PFSK-1 (cell line): ENCODE measurements at regions not wholly inside any gene's neighbourhood (a gene's known extent, or its start where the extent isn't known, plus 50 kb on each side); places are given as distances from the start of the nearest gene placed in this dataset.

Experiments
- FOXP2 ChIP-seq: optimal IDR thresholded peaks from 2 replicates; pipeline ENCODE3; 2011; ENCODE audit warnings: borderline replicate concordance, control low read depth, inconsistent platforms; ENCODE audit not compliant: insufficient read depth; ENCODE audit errors: extremely low read length, extremely low read depth
- POLR2AphosphoS5 ChIP-seq: IDR thresholded peaks from 2 replicates; pipeline ENCODE4 v1.6.1; 2012; ENCODE audit warnings: low read depth, mild to moderate bottlenecking, control low read depth, low read length, moderate library complexity
- SIN3A ChIP-seq: IDR thresholded peaks from 2 replicates; pipeline ENCODE4 v1.6.1; 2012; ENCODE audit warnings: mild to moderate bottlenecking, low read length, moderate library complexity, borderline replicate concordance; ENCODE audit not compliant: insufficient read depth
- TAF1 ChIP-seq: IDR thresholded peaks from 2 replicates; pipeline ENCODE4 v1.6.1; 2012; ENCODE audit warnings: low read length, control low read depth, borderline replicate concordance; ENCODE audit not compliant: insufficient read depth
- TF ChIP-seq, protein P1 (sequence below), 2 experiments: IDR thresholded peaks; 2 replicates each; pipeline versions ENCODE4 v1.6.1 to v1.8.0; 2011 to 2012; ENCODE audit warnings: low read depth in 2 of 2, low read length in 2 of 2, control low read depth in 1 of 2, inconsistent platforms in 1 of 2, mild to moderate bottlenecking in 1 of 2, moderate library complexity in 1 of 2; ENCODE audit not compliant: insufficient read depth in 1 of 2

DNA sequence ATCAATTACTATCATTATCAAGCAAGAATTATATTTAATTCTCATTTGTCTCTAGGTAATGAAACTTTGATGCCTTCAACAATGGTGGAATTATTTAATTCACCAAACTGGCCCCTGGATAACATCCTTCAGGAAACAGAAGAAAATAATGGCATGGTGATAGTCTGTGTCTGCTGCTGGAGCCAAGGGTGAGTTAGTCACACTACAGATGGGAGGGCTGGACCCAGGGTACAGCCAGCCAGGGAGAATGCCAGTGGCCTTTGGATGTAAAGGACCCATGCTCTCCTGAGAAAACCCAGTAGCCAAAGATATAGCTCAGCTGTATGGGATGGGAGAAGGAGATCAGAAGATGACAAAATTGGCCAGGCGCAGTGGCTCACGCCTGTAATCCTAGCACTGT, 60.0 kb upstream of the CNKSR3 start:
- TF ChIP-seq TAF1 = no peak

- TF ChIP-seq FOXP2 = no peak
- TF ChIP-seq TAF1 = no peak
- TF ChIP-seq SIN3A = no peak
- no peak for TF ChIP-seq POLR2AphosphoS5
- TF ChIP-seq, protein P1, sequence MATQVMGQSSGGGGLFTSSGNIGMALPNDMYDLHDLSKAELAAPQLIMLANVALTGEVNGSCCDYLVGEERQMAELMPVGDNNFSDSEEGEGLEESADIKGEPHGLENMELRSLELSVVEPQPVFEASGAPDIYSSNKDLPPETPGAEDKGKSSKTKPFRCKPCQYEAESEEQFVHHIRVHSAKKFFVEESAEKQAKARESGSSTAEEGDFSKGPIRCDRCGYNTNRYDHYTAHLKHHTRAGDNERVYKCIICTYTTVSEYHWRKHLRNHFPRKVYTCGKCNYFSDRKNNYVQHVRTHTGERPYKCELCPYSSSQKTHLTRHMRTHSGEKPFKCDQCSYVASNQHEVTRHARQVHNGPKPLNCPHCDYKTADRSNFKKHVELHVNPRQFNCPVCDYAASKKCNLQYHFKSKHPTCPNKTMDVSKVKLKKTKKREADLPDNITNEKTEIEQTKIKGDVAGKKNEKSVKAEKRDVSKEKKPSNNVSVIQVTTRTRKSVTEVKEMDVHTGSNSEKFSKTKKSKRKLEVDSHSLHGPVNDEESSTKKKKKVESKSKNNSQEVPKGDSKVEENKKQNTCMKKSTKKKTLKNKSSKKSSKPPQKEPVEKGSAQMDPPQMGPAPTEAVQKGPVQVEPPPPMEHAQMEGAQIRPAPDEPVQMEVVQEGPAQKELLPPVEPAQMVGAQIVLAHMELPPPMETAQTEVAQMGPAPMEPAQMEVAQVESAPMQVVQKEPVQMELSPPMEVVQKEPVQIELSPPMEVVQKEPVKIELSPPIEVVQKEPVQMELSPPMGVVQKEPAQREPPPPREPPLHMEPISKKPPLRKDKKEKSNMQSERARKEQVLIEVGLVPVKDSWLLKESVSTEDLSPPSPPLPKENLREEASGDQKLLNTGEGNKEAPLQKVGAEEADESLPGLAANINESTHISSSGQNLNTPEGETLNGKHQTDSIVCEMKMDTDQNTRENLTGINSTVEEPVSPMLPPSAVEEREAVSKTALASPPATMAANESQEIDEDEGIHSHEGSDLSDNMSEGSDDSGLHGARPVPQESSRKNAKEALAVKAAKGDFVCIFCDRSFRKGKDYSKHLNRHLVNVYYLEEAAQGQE (IDR thresholded peaks at IDR 0.05; ENCODE audit: insufficient read depth in 1 of 2, low read depth in 2 of 2, low read length in 2 of 2) = no peak
Observed at GRCh38 chr6:154572556-154572955, 62.1 kb upstream of the CNKSR3 start.

GRCh38 chr6:154578004-154578559, 67.6 kb upstream of the CNKSR3 start:
- TF ChIP-seq SIN3A = no peak
- TF ChIP-seq POLR2AphosphoS5 = no peak
- no peak for TF ChIP-seq FOXP2

DNA sequence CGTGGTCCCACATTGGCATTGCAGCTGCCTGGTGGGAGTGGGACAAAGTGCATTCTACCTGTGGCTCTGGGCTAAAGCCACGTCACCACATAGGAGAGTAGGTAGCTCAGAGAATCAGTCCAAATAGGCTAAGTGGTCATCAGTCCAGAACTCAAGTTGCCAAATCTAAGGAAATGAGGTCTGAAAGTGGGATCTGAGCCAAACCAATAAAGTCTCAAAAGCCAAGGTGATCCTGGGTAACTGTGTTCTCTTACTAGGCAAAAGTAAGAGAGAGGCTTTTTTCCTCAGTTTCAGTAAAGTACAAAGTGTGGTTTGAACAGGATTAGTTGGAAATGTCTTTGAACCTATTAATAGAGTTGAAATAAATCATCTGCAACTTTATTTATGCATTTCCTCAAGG, 68.6 kb upstream of the CNKSR3 start:
- TF ChIP-seq POLR2AphosphoS5 (no peak), FOXP2 (no peak), TAF1 (no peak), SIN3A (no peak)
- TF ChIP-seq, protein P1 (IDR thresholded peaks at IDR 0.05; ENCODE audit: insufficient read depth in 1 of 2, low read depth in 2 of 2, low read length in 2 of 2) = no peak

DNA sequence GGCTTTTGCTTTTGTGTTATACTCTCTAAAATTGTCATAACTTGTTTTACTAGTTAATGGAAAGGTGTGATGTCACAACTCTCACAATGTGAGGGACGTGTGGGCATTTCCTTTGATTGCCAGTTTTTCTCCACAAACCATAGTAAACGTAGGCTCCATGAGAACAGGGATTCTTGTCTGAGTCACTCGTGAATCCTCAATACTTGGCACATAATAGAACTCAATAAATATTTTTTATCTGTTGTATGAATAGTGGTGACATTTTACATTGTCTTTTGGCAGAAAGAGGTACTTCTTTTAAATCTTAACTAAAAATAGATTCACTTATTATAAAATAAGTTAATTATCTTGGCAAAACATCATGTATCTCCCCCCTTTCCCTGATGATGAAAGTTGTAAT, 69.0 kb upstream of the CNKSR3 start:
- TF ChIP-seq POLR2AphosphoS5 = no peak
- no peak for TF ChIP-seq TAF1
- TF ChIP-seq, protein P1 (IDR thresholded peaks at IDR 0.05; ENCODE audit: insufficient read depth in 1 of 2, low read depth in 2 of 2, low read length in 2 of 2) = no peak
- no peak for TF ChIP-seq SIN3A
- no peak for TF ChIP-seq FOXP2

DNA sequence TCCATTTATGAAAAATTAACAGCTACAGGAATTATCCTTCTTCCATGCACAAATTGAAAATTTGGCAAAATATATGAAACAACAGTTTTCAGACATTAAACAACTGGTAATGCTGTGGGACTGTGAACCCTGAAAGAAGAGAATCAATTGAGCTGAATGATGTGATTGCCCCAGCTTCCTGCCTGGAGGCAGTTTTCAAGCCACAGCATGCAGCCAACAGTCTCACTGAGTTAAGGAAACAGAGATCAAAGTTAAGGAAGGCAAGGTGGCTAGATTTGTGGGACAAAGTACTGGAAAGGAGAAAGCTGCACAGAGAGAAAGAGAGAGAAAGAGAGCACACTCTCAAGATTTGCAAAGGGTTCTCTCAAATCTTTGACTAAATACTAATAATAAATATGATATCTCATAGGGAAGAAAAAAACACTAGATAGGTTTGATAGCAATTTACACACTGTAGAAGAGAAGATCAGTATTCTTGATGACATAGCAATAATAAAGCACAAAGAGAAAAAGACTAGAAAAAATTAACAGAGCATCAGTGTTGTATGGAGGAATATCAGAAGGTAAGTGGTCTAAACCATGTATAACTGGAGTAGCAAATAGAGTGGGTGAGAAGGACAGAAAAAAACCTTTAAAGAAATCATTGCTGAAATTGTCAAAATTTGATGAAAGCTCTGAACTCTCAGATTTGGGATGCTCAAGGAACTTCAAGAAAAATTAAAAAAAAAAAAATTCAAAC, 70.1 kb upstream of the CNKSR3 start:
- TF ChIP-seq FOXP2 = no peak
- TF ChIP-seq, protein P1 (IDR thresholded peaks at IDR 0.05; ENCODE audit: insufficient read depth in 1 of 2, low read depth in 2 of 2, low read length in 2 of 2) = no peak
- no peak for TF ChIP-seq SIN3A
- TF ChIP-seq TAF1 = no peak
- no peak for TF ChIP-seq POLR2AphosphoS5
